GM12874 (cell line): ENCODE measurements at regions not wholly inside any gene's neighbourhood (a gene's known extent, or its start where the extent isn't known, plus 50 kb on each side); places are given as distances from the start of the nearest gene placed in this dataset.

Experiments used
- CTCF ChIP-seq: IDR thresholded peaks from 2 replicates; pipeline ENCODE4 v1.5.1; 2011; ENCODE audit warnings: low read depth, mild to moderate bottlenecking, control low read depth, low read length, moderate library complexity; ENCODE audit not compliant: insufficient read depth

GRCh38 chr11:71182791-71183677 lies 69.3 kb downstream of the SHANK2 start:
- TF ChIP-seq CTCF, result no peak

DNA sequence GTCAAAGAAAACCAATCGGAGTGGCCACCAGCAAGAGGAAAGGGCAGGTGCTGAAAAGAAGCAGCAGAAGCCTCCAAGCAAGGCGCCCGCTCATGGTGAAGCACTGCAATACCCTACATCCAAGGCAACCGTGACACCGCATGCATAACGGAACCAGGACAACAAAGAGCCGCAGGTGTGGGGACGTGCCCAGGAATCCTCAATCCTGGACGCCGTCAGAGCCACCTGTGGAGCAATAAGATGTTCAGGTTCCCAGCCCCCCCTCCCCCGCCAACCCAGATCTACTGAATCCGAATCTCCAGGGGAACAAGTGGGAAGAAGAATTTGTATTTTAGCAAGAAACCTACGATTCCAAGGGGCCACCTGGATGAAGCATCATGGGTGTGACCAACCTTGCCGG lies 70.8 kb downstream of the SHANK2 start:
- TF ChIP-seq CTCF, result no peak

GRCh38 chr11:71180694-71181470 lies 71.5 kb downstream of the SHANK2 start:
- no peak for TF ChIP-seq CTCF

DNA sequence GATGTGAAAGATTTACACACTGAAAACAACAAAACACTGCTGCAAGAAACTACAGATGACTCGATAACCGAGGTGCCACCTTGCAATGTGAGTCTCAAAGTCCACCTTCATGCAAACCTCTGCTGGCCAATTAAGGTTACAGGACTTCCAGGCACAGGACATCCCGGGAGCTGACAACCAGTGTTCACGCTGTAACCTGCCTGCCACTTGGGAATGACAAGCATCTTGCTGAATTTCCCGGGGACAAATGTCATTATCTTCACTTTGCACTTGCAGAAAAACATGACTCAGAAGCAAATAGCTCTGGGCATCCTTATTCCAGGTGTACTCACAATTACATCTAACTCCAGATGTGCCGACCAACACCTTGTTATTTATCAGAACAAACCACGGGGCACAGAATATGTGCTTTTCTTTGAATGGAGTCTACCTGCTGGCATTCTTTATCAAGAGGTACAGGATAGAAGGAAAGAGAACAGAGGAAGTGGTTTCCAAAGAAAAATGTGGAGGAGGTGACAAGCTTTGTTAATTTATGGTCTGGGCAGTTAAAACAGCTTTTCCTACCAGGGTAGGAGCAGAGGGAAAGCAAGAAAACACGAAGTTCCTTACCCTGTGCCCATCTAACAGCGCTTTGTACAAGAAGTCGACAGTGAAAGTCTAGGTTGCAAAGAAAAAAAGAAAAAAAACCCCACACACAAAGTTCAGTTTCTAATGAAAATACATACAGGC lies 72.3 kb downstream of the SHANK2 start:
- no peak for TF ChIP-seq CTCF

DNA sequence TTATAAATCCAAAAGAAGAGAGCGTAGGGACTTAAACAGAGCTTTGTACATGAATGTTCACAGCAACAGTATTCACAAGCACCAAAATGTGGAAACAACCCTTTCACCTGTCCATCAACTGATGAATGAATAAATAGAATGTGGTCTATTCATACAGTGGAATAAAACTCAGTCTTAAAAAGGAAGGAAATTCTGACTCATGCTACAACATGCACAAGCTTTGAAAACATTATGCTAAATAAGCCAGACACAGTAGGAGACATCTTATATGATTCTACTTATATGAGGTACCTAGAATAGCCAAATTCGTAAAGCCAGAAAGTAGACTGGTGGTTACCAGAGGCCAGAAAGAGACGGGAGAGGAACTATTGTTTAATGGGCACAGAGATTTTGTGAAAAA lies 74.3 kb downstream of the SHANK2 start:
- no peak for TF ChIP-seq CTCF

GRCh38 chr11:71176812-71177211 lies 75.6 kb downstream of the SHANK2 start:
- no peak for TF ChIP-seq CTCF

DNA sequence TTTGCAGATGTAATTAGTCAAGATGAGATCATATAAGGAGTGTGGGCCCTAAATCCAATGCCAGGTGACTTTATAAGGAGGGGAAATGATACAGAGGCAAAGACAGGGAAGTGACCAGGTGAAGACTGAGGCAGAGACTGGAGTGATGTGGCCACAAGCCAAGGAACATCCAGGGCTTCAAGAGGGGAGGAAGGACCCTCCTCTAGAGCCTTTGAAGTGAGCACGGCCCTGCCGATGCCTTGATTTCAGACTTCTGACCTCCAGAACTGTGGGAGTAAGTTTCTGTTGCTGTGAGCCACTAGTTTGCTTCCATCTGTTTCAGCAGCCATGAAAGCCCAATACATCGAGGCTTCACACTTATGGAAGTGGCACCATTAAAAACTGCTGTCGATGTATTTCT lies 78.7 kb downstream of the SHANK2 start:
- TF ChIP-seq CTCF, result no peak
